Endodermal cell (in vitro differentiated cells): ENCODE measurements at regions not wholly inside any gene's neighbourhood (a gene's known extent, or its start where the extent isn't known, plus 50 kb on each side); places are given as distances from the start of the nearest gene placed in this dataset.
"Not testable (repeated sequence)": the region's sequence is repeated elsewhere in the genome, so short reads cannot be mapped to it uniquely, and the experiment has no call there.

ENCODE experiments used
- DNase-seq: peaks from one replicate; pipeline ENCODE4 v3.0.0-alpha.2; 2017
- H3K27ac ChIP-seq: 2 replicates; pipeline ENCODE4 v1.5.1; 2013; ENCODE audit warnings: mild to moderate bottlenecking, low read depth, low read length, moderate library complexity
- H3K27me3 ChIP-seq: 2 replicates; pipeline ENCODE4 v1.6.1; 2013; ENCODE audit warnings: mild to moderate bottlenecking, low read length, moderate library complexity; ENCODE audit not compliant: insufficient read depth, control insufficient read depth, poor library complexity, severe bottlenecking
- H3K36me3 ChIP-seq: 2 replicates; pipeline ENCODE4 v1.7.0; 2013; ENCODE audit warnings: mild to moderate bottlenecking, low read length, moderate library complexity; ENCODE audit not compliant: control insufficient read depth, insufficient read depth
- H3K4me1 ChIP-seq: one replicate; pipeline ENCODE4 v1.7.0; 2013; ENCODE audit warnings: low read length; ENCODE audit not compliant: control insufficient read depth, insufficient read depth
- H3K4me3 ChIP-seq: 2 replicates; pipeline ENCODE4 v1.5.1; 2013; ENCODE audit warnings: mild to moderate bottlenecking, low read length, moderate library complexity
- H3K9ac ChIP-seq: 2 replicates; pipeline ENCODE4 v1.6.1; 2013; ENCODE audit warnings: mild to moderate bottlenecking, low read length, moderate library complexity; ENCODE audit not compliant: poor library complexity, severe bottlenecking; ENCODE audit errors: extremely low read depth
- H3K9me3 ChIP-seq: 2 replicates; pipeline ENCODE4 v1.6.1; 2013; ENCODE audit warnings: mild to moderate bottlenecking, low read length, moderate library complexity; ENCODE audit not compliant: control insufficient read depth
- H3K27ac Mint-ChIP-seq: 2 replicates; pipeline ENCODE4 v1.8.0; 2020; ENCODE audit warnings: mixed read lengths
- H3K27me3 Mint-ChIP-seq: 2 replicates; pipeline ENCODE4 v1.8.0; 2021; ENCODE audit warnings: mild to moderate bottlenecking, mixed read lengths; ENCODE audit not compliant: insufficient read depth
- H3K36me3 Mint-ChIP-seq: 2 replicates; pipeline ENCODE4 v1.8.0; 2020; ENCODE audit warnings: low read depth, mixed read lengths
- H3K4me1 Mint-ChIP-seq: 2 replicates; pipeline ENCODE4 v1.8.0; 2020; ENCODE audit warnings: mixed read lengths
- H3K4me3 Mint-ChIP-seq: 2 replicates; pipeline ENCODE4 v1.8.0; 2020; ENCODE audit warnings: mild to moderate bottlenecking, moderate library complexity, mixed read lengths
- H3K9me3 Mint-ChIP-seq: 2 replicates; pipeline ENCODE4 v1.8.0; 2020; ENCODE audit warnings: mild to moderate bottlenecking, mixed read lengths
- CTCF ChIP-seq: fragments of 200-600 bp; sonication (generic); conservative IDR thresholded peaks from 2 replicates; pipeline ENCODE4 v1.5.0; 2021; ENCODE audit warnings: antibody characterized with exemption, mild to moderate bottlenecking
- WGBS, 2 experiments: methylation state at CpG; one replicate each; pipeline versions ENCODE4 v1.1.5 to v1.1.7; 2013; ENCODE audit warnings: missing lambda C conversion rate in 2 of 2, mixed read lengths in 1 of 2; ENCODE audit not compliant: insufficient coverage in 1 of 2, insufficient read length in 1 of 2; 5-methylcytosine and 5-hydroxymethylcytosine counted together

- no peaks in the 10 kb centered on the region for H3K4me1 ChIP-seq
- Mint-ChIP-seq H3K27me3 (no peaks in the 10 kb centered on the region), H3K4me3 (no peak overlapping the region), H3K9me3 (no peaks in the 10 kb centered on the region), H3K4me1 (no peaks in the 10 kb centered on the region), H3K27ac (no peak overlapping the region), H3K36me3 (no peaks in the 10 kb centered on the region)
- no peak overlapping the region for H3K9ac ChIP-seq
- H3K27ac ChIP-seq, result no peak overlapping the region
- H3K27me3 ChIP-seq, result no peaks in the 10 kb centered on the region
- DNase-seq, result no peak
- no peak overlapping the region for H3K4me3 ChIP-seq
- H3K36me3 ChIP-seq, result no peaks in the 10 kb centered on the region
- H3K9me3 ChIP-seq, result no peaks in the 10 kb centered on the region
- TF ChIP-seq CTCF, result no peak
- 89% methylated on average over 1 of the region's 1 CpG; no CpG with 5 or more reads in 1 of the 2 experiments for WGBS, 2 experiments
These were observed 293.0 kb downstream of the RDH14 start for GRCh38 chr2:18267501-18267900.

GRCh38 chr2:18266699-18267098, 293.8 kb downstream of the RDH14 start:
- H3K27me3 Mint-ChIP-seq, H3K27ac ChIP-seq, H3K4me1 Mint-ChIP-seq, H3K36me3 ChIP-seq, H3K9me3 ChIP-seq, H3K4me3 Mint-ChIP-seq, DNase-seq, H3K9me3 Mint-ChIP-seq, H3K4me1 ChIP-seq, H3K27ac Mint-ChIP-seq, H3K4me3 ChIP-seq, H3K27me3 ChIP-seq, H3K36me3 Mint-ChIP-seq, H3K9ac ChIP-seq: not testable (repeated sequence)
- 89 to 90% methylated on average over 8 of the region's 8 CpGs for WGBS, 2 experiments

- H3K9ac ChIP-seq, result no peak overlapping the region
- Mint-ChIP-seq H3K4me1 (no peaks in the 10 kb centered on the region), H3K9me3 (no peaks in the 10 kb centered on the region), H3K27ac (no peak overlapping the region), H3K36me3 (no peaks in the 10 kb centered on the region), H3K4me3 (no peak overlapping the region), H3K27me3 (no peaks in the 10 kb centered on the region)
- peak; percentile 71 for TF ChIP-seq CTCF
- 91 to 100% methylated on average over 3 to 7 of the region's 7 CpGs for WGBS, 2 experiments
- no peak overlapping the region for H3K4me3 ChIP-seq
- H3K9me3 ChIP-seq, result no peaks in the 10 kb centered on the region
- H3K36me3 ChIP-seq, result no peaks in the 10 kb centered on the region
- H3K27me3 ChIP-seq, result no peaks in the 10 kb centered on the region
- no peak overlapping the region for H3K27ac ChIP-seq
- no peak for DNase-seq
- no peaks in the 10 kb centered on the region for H3K4me1 ChIP-seq
These were observed 294.6 kb downstream of the RDH14 start for GRCh38 chr2:18265614-18266586.
